ENCODE measurements at regions not wholly inside any gene's neighbourhood (a gene's known extent, or its start where the extent isn't known, plus 50 kb on each side); places are given as distances from the start of the nearest gene placed in this dataset.

- TF ChIP-seq POLR2A (IDR thresholded peaks at IDR 0.05), result no peak
- no peak for TF ChIP-seq CTCF (IDR thresholded peaks at IDR 0.05)
Measured at GRCh38 chr11:96785073-96785472, 395.3 kb downstream of the JRKL start.
